Esophagus muscularis mucosa (tissue), 4 donors: ENCODE measurements at regions not wholly inside any gene's neighbourhood (a gene's known extent, or its start where the extent isn't known, plus 50 kb on each side); places are given as distances from the start of the nearest gene placed in this dataset.

ENCODE experiments used
- DNase-seq: peaks from one replicate; pipeline ENCODE4 v3.0.0-alpha.2; 2017; ENCODE audit errors: extremely low spot score
- H3K27ac ChIP-seq, 4 donors: fragments of 200-600 bp; sonication (generic); replicated peaks in 1 of 4; 1 replicate in 3 of 4; 2 replicates in 1 of 4; pipeline ENCODE4 v1.5.1; 2016 to 2019; ENCODE audit warnings: mild to moderate bottlenecking in 1 of 4
- H3K27me3 ChIP-seq, 4 donors: fragments of 200-600 bp; sonication (generic); one replicate each; pipeline versions ENCODE4 v1.5.1 to v1.6.0; 2016 to 2019
- H3K36me3 ChIP-seq, 4 donors: fragments of 200-600 bp; sonication (generic); one replicate each; pipeline ENCODE4 v1.5.1; 2016 to 2019
- H3K4me1 ChIP-seq, 4 donors: fragments of 200-600 bp; sonication (generic); one replicate each; pipeline ENCODE4 v1.5.1; 2016 to 2019
- H3K4me3 ChIP-seq, 4 donors: fragments of 200-600 bp; sonication (generic); 1 replicate in 2 of 4; 2 replicates in 2 of 4; pipeline ENCODE4 v1.5.1; 2016 to 2019; ENCODE audit warnings: mild to moderate bottlenecking in 4 of 4, moderate library complexity in 1 of 4
- H3K9me3 ChIP-seq, 4 donors: fragments of 200-600 bp; sonication (generic); 1 replicate in 3 of 4; 2 replicates in 1 of 4; pipeline ENCODE4 v1.5.1; 2016 to 2019
- CTCF ChIP-seq, 3 experiments: fragments of 200-600 bp in 2 of 3; fragments of 450-650 bp in 1 of 3; sonication (generic) in 2 of 3; IDR thresholded peaks; one replicate each; pipeline ENCODE4 v1.5.1; 2017 to 2019; ENCODE audit warnings: antibody characterized with exemption in 3 of 3, mild to moderate bottlenecking in 2 of 3, moderate library complexity in 1 of 3
- EP300 ChIP-seq: sonication (generic); formaldehyde crosslinking; IDR thresholded peaks from one replicate; pipeline ENCODE4 v1.6.1; 2017; ENCODE audit warnings: antibody characterized with exemption
- POLR2A ChIP-seq: fragments of 450-650 bp; IDR thresholded peaks from one replicate; pipeline ENCODE4 v1.6.1; 2017; ENCODE audit warnings: antibody characterized with exemption, moderate library complexity, mild to moderate bottlenecking, low read depth
- POLR2AphosphoS5 ChIP-seq, 2 donors: sonication (generic); formaldehyde crosslinking; IDR thresholded peaks; one replicate each; pipeline ENCODE4 v1.6.1; 2017; ENCODE audit warnings: antibody characterized with exemption in 2 of 2
- WGBS: methylation state at CpG from one replicate; pipeline ENCODE4 v1.1.5; 2018; 5-methylcytosine and 5-hydroxymethylcytosine counted together
- intact Hi-C: fragments of 100-400 bp; cut with DNase I; formaldehyde crosslinking; loops from one replicate; pipeline ENCODE4 v1.15.1; 2023

- no peak overlapping the region for H3K27ac ChIP-seq
- H3K27me3 ChIP-seq, result peaks cover 0 to 31% (median 0%) of the 10 kb centered on the region in 4 donors
- no peak for DNase-seq
- H3K4me3 ChIP-seq, result no peak overlapping the region
- intact Hi-C loops, result no loop called here
- no peaks in the 10 kb centered on the region for H3K36me3 ChIP-seq
- no peak for TF ChIP-seq POLR2AphosphoS5 (IDR thresholded peaks at IDR 0.05)
- no peak for TF ChIP-seq POLR2A
- no peak for TF ChIP-seq EP300
- TF ChIP-seq CTCF (IDR thresholded peaks at IDR 0.05), result no peak
- no peaks in the 10 kb centered on the region for H3K9me3 ChIP-seq
- 74% methylated on average over 11 of the region's 11 CpGs for WGBS
- H3K4me1 ChIP-seq, result peaks cover 0 to 21% (median 14%) of the 10 kb centered on the region in 4 donors
Observed at GRCh38 chr11:70716216-70716615, 317.9 kb downstream of the CTTN start.

GRCh38 chr11:70716986-70717775, 318.9 kb downstream of the CTTN start:
- H3K36me3 ChIP-seq, result no peaks in the 10 kb centered on the region
- peaks cover 0 to 31% (median 0%) of the 10 kb centered on the region in 4 donors for H3K27me3 ChIP-seq
- DNase-seq, result no peak
- intact Hi-C loops, result no loop called here
- H3K27ac ChIP-seq, result no peak overlapping the region
- 79% methylated on average over 32 of the region's 32 CpGs for WGBS
- H3K4me1 ChIP-seq, result peaks cover 0 to 11% (median 6%) of the 10 kb centered on the region in 4 donors
- H3K4me3 ChIP-seq, result no peak overlapping the region
- no peaks in the 10 kb centered on the region for H3K9me3 ChIP-seq
- TF ChIP-seq CTCF (IDR thresholded peaks at IDR 0.05), result no peak
- TF ChIP-seq POLR2AphosphoS5 (IDR thresholded peaks at IDR 0.05), result no peak
- TF ChIP-seq POLR2A, result no peak
- no peak for TF ChIP-seq EP300

GRCh38 chr11:70717936-70718595, 319.7 kb downstream of the CTTN start:
- Histone ChIP-seq H3K27me3 (peaks cover 0 to 31% (median 0%) of the 10 kb centered on the region in 4 donors), H3K36me3 (no peaks in the 10 kb centered on the region), H3K4me1 (peaks cover 0 to 2% (median 0%) of the 10 kb centered on the region in 4 donors), H3K4me3 (no peak overlapping the region), H3K27ac (no peak overlapping the region), H3K9me3 (no peaks in the 10 kb centered on the region)
- WGBS, result 73% methylated on average over 16 of the region's 21 CpGs
- no peak for DNase-seq
- intact Hi-C loops, result no loop called here
- TF ChIP-seq EP300 (no peak), CTCF (IDR thresholded peaks at IDR 0.05) (no peak), POLR2AphosphoS5 (IDR thresholded peaks at IDR 0.05) (no peak), POLR2A (no peak)

- H3K27ac ChIP-seq, result no peak overlapping the region
- H3K27me3 ChIP-seq, result peaks cover 0 to 31% (median 0%) of the 10 kb centered on the region in 4 donors
- no peaks in the 10 kb centered on the region for H3K36me3 ChIP-seq
- no peak overlapping the region for H3K4me3 ChIP-seq
- intact Hi-C loops, result no loop called here
- TF ChIP-seq EP300 (no peak), CTCF (IDR thresholded peaks at IDR 0.05) (no peak), POLR2AphosphoS5 (IDR thresholded peaks at IDR 0.05) (no peak), POLR2A (no peak)
- H3K9me3 ChIP-seq, result no peaks in the 10 kb centered on the region
- WGBS, result 85% methylated on average over 9 of the region's 11 CpGs
- no peak for DNase-seq
- H3K4me1 ChIP-seq, result no peaks in the 10 kb centered on the region
Observed at GRCh38 chr11:70719516-70719915, 321.2 kb downstream of the CTTN start.
